ENCODE measurements at regions not wholly inside any gene's neighbourhood (a gene's known extent, or its start where the extent isn't known, plus 50 kb on each side); places are given as distances from the start of the nearest gene placed in this dataset.
"Not testable (repeated sequence)": the region's sequence is repeated elsewhere in the genome, so short reads cannot be mapped to it uniquely, and the experiment has no call there.

DNA sequence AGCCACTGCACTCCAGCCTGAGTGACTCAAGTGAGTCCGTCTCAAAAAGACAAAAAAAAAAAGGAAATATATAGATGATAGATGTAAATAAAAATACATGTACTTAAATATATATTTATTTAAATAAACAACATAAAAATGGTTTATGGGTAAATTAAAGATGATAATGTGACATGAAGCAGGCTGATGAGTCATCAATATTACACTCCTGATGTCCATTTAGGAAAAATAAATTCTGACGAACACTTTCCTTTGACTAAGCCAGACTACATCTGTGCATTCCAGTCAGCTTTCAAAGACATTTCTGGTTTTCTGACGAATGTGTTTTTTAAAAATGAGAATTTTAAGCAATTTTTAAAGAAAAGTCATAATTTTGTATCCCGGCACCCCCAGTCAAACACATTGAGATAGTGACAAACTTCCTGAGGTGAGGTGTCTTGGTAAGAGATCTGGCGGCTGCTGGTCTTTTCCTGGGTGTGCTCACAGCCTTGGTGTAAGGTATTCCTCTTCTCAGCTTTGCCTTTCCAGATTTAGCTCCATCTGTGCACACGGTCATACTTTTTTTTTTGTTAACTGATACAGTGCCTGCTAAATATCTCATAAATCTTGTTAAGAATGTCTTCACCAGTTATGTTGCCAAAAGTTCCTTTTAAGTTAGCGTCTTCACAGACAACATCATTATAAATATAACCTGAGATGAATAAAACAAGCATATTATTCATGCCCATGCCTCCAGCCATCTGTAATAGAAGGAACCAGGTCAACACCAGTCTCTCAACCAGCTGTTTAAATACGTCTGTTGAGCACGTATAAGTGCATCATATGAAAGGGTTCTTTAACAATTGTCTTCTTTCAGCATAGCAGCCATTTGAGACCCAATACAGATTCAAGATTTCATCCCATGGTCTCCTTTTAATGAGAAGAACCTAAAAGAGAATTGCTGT lies 214.5 kb upstream of the PLD5 start:
- no peak for DNase-seq (ENCODE audit: extremely low read depth in 1 of 2, low read depth in 1 of 2)

DNA sequence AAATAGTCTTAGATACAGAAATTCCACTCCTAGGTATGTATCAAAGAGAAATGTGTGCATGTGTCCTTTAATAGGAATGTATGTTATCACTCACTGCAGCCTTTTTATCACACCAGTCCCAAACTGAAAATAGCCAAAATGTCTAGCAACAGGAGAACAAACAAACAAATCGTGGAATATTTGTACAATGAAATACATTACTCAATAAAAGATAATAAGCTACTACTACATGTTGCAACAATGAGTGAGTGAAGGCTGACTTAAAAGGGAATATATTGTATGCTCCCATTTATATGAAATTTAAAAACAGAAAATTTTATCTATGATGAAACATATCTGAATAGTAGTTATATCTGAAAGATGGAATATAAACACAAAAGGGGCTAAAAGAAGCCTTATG lies 212.1 kb upstream of the PLD5 start:
- no peak for DNase-seq (ENCODE audit: extremely low read depth in 1 of 2, low read depth in 1 of 2)

- no peak for DNase-seq (ENCODE audit: extremely low read depth in 1 of 2, low read depth in 1 of 2)
Observed at GRCh38 chr1:242735323-242735722, 210.8 kb upstream of the PLD5 start.

- DNase-seq (ENCODE audit: extremely low read depth in 1 of 2, low read depth in 1 of 2): no peak
Observed at GRCh38 chr1:242731446-242731845, 206.9 kb upstream of the PLD5 start.

- DNase-seq (ENCODE audit: extremely low read depth in 1 of 2, low read depth in 1 of 2): no peak
Observed at GRCh38 chr1:242728696-242729095, 204.2 kb upstream of the PLD5 start.

- no peak for DNase-seq (ENCODE audit: extremely low read depth in 1 of 2, low read depth in 1 of 2)
Observed at GRCh38 chr1:242723044-242723716, 198.7 kb upstream of the PLD5 start.

- no peak for DNase-seq (ENCODE audit: extremely low read depth in 1 of 2, low read depth in 1 of 2)
Observed at GRCh38 chr1:242718967-242719366, 194.5 kb upstream of the PLD5 start.

DNA sequence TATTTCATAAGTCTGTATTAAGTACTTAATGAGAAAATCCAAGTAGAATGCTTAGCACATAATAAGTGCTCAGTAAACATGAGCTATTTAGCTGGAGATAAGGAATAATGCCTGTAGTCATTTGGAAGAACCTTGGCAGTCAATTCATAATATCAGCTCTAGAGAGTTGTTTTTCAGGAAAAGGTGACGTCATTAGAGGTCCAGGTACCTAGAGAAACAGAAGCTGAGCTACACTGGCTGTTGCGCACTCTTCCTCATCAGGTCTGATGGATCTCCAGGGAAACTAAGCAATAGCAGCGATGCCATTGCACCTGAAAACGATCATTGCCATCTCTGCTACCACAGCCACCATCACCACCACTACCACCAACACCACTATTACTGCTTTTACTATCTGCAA lies 187.8 kb upstream of the PLD5 start:
- no peak for DNase-seq (ENCODE audit: extremely low read depth in 1 of 2, low read depth in 1 of 2)

GRCh38 chr1:242710847-242711246 lies 186.3 kb upstream of the PLD5 start:
- no peak for DNase-seq (ENCODE audit: extremely low read depth in 1 of 2, low read depth in 1 of 2)

GRCh38 chr1:242710286-242710685 lies 185.8 kb upstream of the PLD5 start:
- no peak for DNase-seq (ENCODE audit: extremely low read depth in 1 of 2, low read depth in 1 of 2)

DNA sequence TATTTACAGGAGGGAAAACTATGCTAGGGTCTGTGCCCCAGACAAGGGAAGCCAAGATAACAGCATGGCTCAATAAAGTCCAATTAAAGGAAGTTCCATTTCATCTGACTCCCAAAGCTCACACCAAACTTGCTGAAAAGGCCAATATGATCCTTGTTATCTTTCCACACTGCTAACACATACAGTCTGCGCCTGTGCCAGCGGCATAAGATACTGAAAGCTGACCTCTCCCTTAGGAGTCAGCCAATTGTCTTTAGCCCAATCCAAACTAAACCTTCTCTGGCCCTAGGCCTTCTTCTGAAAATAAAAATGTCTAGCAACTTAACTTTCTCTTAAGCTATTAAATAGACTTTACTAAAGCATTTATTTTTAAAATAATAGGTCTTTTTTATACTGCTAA lies 179.0 kb upstream of the PLD5 start:
- DNase-seq (ENCODE audit: extremely low read depth in 1 of 2, low read depth in 1 of 2): no peak

- DNase-seq (ENCODE audit: extremely low read depth in 1 of 2, low read depth in 1 of 2): no peak
Observed at GRCh38 chr1:242692988-242693387, 168.5 kb upstream of the PLD5 start.

DNA sequence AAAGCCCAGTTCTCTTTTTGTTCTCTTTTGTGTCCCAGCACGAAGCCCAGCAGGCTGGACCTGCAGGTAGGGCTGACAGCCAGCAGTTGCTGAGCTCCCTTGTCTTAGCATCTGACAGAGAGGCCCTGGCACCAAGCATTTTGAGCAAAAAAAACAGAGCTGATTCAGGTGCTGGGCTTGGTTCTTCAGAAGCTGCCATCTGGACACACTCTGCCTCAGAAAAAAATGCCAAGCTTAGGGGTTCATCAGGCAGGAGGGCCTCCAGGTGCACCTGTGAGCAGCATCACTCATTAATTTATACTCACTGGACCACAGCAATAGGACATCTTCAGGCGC lies 167.1 kb upstream of the PLD5 start:
- no peak for DNase-seq (ENCODE audit: extremely low read depth in 1 of 2, low read depth in 1 of 2)

- no peak for DNase-seq (ENCODE audit: extremely low read depth in 1 of 2, low read depth in 1 of 2)
Observed at GRCh38 chr1:242690849-242691609, 166.5 kb upstream of the PLD5 start.

DNA sequence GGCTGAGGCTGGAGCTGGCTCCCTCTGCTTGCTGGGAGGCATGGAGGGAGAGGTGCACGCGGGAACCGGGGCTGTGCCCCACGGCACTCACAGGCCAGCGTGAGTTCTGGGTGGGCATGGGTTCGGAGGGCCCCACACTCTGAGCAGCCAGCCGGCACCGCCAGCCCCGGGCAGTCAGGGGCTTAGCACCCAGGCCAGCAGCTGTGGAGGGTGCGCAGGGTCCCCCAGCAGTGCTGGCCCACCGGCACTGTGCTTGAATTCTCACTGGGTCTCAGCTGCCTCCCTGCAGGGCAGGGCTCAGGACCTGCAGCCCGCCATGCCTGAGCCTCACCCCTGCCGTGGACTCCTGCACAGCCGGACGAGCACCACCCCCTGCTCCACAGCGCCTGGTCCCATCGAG lies 164.9 kb upstream of the PLD5 start:
- DNase-seq (ENCODE audit: extremely low read depth in 1 of 2, low read depth in 1 of 2): no peak

DNA sequence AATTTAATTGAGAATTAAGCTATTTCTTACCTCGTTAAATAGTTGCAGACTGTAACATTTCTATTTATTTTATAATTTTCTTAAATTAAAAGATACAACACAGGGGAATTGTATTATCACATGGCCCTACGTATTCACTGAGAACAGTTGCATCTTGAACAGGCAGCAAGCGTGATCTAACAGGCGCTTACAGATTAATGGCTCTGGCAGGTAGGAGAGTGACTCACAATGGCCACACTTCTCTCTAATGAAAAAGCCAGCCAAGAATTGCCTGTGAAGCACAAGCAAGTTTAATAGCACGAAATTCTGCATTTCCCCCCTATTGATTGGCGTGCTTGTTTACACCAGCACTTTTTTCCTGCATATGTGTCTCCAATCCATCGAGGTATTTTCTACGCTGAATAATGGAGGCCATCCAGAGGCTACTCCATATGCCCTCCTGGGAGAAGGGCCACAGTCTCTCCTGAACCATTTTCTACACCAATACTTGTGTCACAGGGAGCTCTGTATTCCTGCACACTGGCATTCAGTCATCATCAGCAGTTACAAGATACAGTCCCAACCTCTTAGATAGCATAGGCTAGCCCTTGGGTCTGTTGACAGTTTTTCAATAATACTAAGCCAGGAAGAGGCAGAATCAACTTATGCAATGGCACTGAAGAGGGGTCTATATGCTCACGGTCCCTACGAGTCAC lies 150.6 kb upstream of the PLD5 start:
- no peak for DNase-seq (ENCODE audit: extremely low read depth in 1 of 2, low read depth in 1 of 2)

DNA sequence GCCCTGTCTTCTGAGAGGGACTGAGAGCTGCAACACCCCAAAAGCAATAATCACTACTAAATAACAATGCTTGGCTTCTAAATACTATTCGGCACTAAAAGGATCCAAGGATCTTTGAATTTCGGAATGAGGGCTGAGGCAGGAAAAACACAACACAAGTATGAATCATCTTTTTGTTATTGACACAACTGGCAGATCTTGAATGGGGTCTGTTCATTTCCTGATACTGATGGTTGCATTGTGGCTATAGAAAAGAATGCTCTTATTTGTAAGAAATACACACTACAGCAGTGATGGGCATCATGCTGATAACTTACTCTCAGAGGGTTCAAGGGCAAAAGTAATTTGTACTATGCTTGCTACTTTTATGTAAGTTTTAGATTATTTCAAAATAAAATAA lies 149.2 kb upstream of the PLD5 start:
- DNase-seq (ENCODE audit: extremely low read depth in 1 of 2, low read depth in 1 of 2): no peak

- not testable (repeated sequence) for DNase-seq (ENCODE audit: extremely low read depth in 1 of 2, low read depth in 1 of 2)
Observed at GRCh38 chr1:242673165-242673564, 148.7 kb upstream of the PLD5 start.

- no peak for DNase-seq (ENCODE audit: extremely low read depth in 1 of 2, low read depth in 1 of 2)
Observed at GRCh38 chr1:242670019-242670418, 145.5 kb upstream of the PLD5 start.

DNA sequence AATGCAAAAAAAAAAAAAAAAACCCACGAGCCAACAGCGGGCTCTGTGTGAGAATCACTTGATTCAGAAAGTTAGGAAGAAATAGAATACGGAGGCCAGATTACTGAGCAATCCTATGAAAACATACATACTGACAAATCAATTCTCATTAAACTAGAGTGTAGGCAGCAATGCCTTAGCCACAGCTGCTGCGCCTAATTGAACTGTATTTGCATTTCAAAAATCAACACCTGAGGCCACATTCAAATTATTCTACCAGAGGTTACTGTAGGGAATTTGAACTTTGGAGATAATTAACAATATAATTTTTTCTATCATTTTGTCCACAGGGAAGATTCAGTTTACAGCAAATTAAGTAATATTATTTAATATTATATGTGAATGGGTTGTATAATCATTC lies 138.4 kb upstream of the PLD5 start:
- no peak for DNase-seq (ENCODE audit: extremely low read depth in 1 of 2, low read depth in 1 of 2)

DNA sequence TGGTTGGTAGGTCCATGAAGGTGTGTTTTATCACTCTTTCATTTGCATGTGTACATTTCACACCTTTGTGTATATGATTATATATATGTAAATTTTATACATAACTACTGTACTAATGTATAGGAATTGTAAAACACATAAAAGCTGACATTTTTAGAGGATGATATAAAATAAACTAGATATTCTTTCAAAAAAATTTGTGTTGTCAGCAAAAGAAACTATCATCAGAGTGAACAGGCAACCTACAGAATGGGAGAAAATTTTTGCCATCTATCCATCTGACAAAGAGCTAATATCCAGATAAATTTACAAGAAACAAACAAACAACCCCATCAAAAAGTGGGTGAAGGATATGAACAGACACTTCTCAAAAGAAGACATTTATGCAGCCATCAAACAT lies 129.3 kb upstream of the PLD5 start:
- not testable (repeated sequence) for DNase-seq (ENCODE audit: extremely low read depth in 1 of 2, low read depth in 1 of 2)

Measured in activated CD8-positive, alpha-beta memory T cell treated with anti-CD3 and anti-CD28 coated beads for 1 hour (primary cell).